GM12878 (cell line): ENCODE measurements at regions not wholly inside any gene's neighbourhood (a gene's known extent, or its start where the extent isn't known, plus 50 kb on each side); places are given as distances from the start of the nearest gene placed in this dataset.

Experiments
- ATAC-seq: fragments of 200-7000 bp; cut with Tn5 transposase; 3 replicates; pipeline ENCODE4 v1.9.1; 2020; ENCODE audit warnings: mild to moderate bottlenecking, moderate library complexity
- BruUV-seq: library from RNA; stranded (reverse); fragments of 400-500 nt; replicated peaks from 2 replicates; lab custom pipeline; 2021; lab: Mats Ljungman, UMichigan
- CTCF ChIA-PET: fragments of 300-600 bp; sonication (Branson Sonifier 250); formaldehyde crosslinking; extraction: SDS; loops from one replicate; lab custom pipeline; 2021; ENCODE audit warnings: inconsistent platforms; lab: Yijun Ruan, JAX
- POLR2A ChIA-PET: fragments of 350-600 bp; formaldehyde crosslinking; extraction: SDS; loops from one replicate; lab custom pipeline; 2021; ENCODE audit warnings: inconsistent platforms; lab: Charles Lee
- RAD21 ChIA-PET: fragments of 300-600 bp; sonication (Branson Sonifier 250); formaldehyde crosslinking; loops from one replicate; lab custom pipeline; 2023; ENCODE audit warnings: antibody characterized with exemption; ENCODE audit not compliant: unreplicated experiment; lab: Charles Lee
- SMC1A ChIA-PET: fragments of 300-600 bp; sonication (Branson Sonifier 250); formaldehyde crosslinking; loops from one replicate; lab custom pipeline; 2023; ENCODE audit not compliant: unreplicated experiment, uncharacterized antibody; lab: Charles Lee
- DNase-seq: peaks from one replicate; pipeline ENCODE4 v3.0.0-alpha.2; 2011; ENCODE audit warnings: low read depth, low spot score
- FAIRE-seq: peaks from 3 replicates; lab custom pipeline; 2011; peaks lifted over from hg19 to GRCh38; lab: Jason Lieb, UNC
- H2AFZ ChIP-seq: 2 replicates; pipeline ENCODE4 v1.6.0; 2011; ENCODE audit warnings: low read depth, low read length, control low read depth; ENCODE audit not compliant: control insufficient read depth
- H3K27ac ChIP-seq: 2 replicates; pipeline ENCODE4 v1.5.1; 2011; ENCODE audit warnings: control low read depth; ENCODE audit not compliant: control insufficient read depth, insufficient read depth
- H3K27me3 ChIP-seq, 2 experiments: replicated peaks in 1 of 2; 2 replicates each; pipeline versions ENCODE4 v1.6.0 to v1.6.1; 2011; ENCODE audit warnings: low read length in 1 of 2; ENCODE audit not compliant: control insufficient read depth in 2 of 2, insufficient read depth in 2 of 2
- H3K36me3 ChIP-seq, 2 experiments: 2 replicates each; pipeline ENCODE4 v1.5.1; 2011; ENCODE audit warnings: low read length in 1 of 2; ENCODE audit not compliant: control insufficient read depth in 2 of 2, insufficient read depth in 2 of 2
- H3K4me1 ChIP-seq: 2 replicates; pipeline ENCODE4 v1.6.1; 2011; ENCODE audit warnings: mild to moderate bottlenecking, low read length, moderate library complexity, mixed read lengths; ENCODE audit not compliant: control insufficient read depth, insufficient read depth
- H3K4me2 ChIP-seq: 2 replicates; pipeline ENCODE4 v1.6.0; 2011; ENCODE audit warnings: control low read depth; ENCODE audit not compliant: control insufficient read depth, insufficient read depth
- H3K4me3 ChIP-seq: fragments of 200-600 bp; sonication (generic); 2 replicates; pipeline ENCODE4 v1.5.1; 2016
- H3K79me2 ChIP-seq: 2 replicates; pipeline ENCODE4 v1.6.0; 2011; ENCODE audit warnings: low read length; ENCODE audit not compliant: control insufficient read depth, insufficient read depth
- H3K9ac ChIP-seq: 2 replicates; pipeline ENCODE4 v1.8.0; 2011; ENCODE audit warnings: low read length, control low read depth, mixed read lengths; ENCODE audit not compliant: control insufficient read depth, insufficient read depth
- H3K9me3 ChIP-seq: replicated peaks from 3 replicates; pipeline ENCODE4 v1.5.1; 2011; ENCODE audit warnings: mild to moderate bottlenecking, low read length; ENCODE audit not compliant: control insufficient read depth, insufficient read depth
- H4K20me1 ChIP-seq: 2 replicates; pipeline ENCODE4 v1.6.0; 2011; ENCODE audit not compliant: control insufficient read depth, insufficient read depth
- CBX3 ChIP-seq: fragments of 200-600 bp; sonication (generic); IDR thresholded peaks from 2 replicates; pipeline ENCODE4 v1.6.1; 2016; ENCODE audit warnings: low read depth, borderline replicate concordance
- CHD2 ChIP-seq: IDR thresholded peaks from 2 replicates; pipeline ENCODE4 v1.6.1; 2011; ENCODE audit warnings: low read depth, low read length, improper control_type of control experiment, borderline replicate concordance
- DPF2 ChIP-seq: fragments of 450-650 bp; IDR thresholded peaks from 2 replicates; pipeline ENCODE4 v1.6.1; 2017; ENCODE audit warnings: mild to moderate bottlenecking
- HSF1 ChIP-seq: fragments of 150-350 bp; IDR thresholded peaks from 2 replicates; pipeline ENCODE4 v1.6.1; 2014; ENCODE audit warnings: mild to moderate bottlenecking, low read depth, low read length
- NFYB ChIP-seq: IDR thresholded peaks from 2 replicates; pipeline ENCODE4 v1.6.1; 2011; ENCODE audit warnings: low read depth, mild to moderate bottlenecking, low read length, improper control_type of control experiment, moderate library complexity; ENCODE audit not compliant: insufficient read depth
- SREBF2 ChIP-seq: IDR thresholded peaks from 2 replicates; pipeline ENCODE4 v1.6.1; 2012; ENCODE audit warnings: mild to moderate bottlenecking, low read length
- WRNIP1 ChIP-seq: IDR thresholded peaks from 2 replicates; pipeline ENCODE4 v1.6.1; 2011; ENCODE audit warnings: low read depth, low read length, improper control_type of control experiment, borderline replicate concordance
- in situ Hi-C: fragments of 300-500 bp; cut with MboI; formaldehyde crosslinking; loops from 9 replicates; pipeline ENCODE4 v1.14.3; 2018; ENCODE audit warnings: mixed read lengths
- intact Hi-C: fragments of 100-400 bp; cut with micrococcal nuclease; formaldehyde crosslinking; loops from one replicate; pipeline ENCODE4 v1.14.2; 2022; ENCODE audit not compliant: unreplicated experiment
- TF ChIP-seq, protein P1 (sequence below): fragments of 450-650 bp; IDR thresholded peaks from 2 replicates; pipeline ENCODE4 v1.6.1; 2016; ENCODE audit warnings: mild to moderate bottlenecking
- TF ChIP-seq, protein P2 (sequence below): fragments of 450-650 bp; IDR thresholded peaks from 2 replicates; pipeline ENCODE4 v1.6.1; 2017; ENCODE audit warnings: borderline replicate concordance

DNA sequence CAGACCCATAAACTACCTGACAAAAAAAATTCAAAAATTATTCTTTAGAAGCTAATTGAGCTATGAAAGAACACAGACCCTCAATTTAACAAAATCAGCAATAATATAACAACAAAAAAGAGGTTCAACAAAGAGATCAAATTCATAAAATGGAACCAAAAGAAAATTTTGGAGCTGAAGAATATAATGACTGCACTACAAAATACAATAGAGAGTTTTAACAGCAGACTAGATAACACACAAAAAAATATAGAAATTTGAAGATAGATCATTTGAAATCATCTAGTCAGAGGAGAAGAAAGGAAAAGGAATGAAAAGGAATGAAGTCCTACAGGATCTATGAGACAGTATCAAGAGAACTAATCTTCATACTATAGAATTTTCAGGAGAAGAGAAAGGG, 422.1 kb downstream of the PAX1 start:
- DNase-seq (no peak), ATAC-seq (no peak), FAIRE-seq (no peak)
- Histone ChIP-seq H3K9ac (no peak overlapping the region), H3K4me3 (no peak overlapping the region), H3K4me1 (no peaks in the 10 kb centered on the region), H3K36me3 (no peaks in the 10 kb centered on the region), H2AFZ (no peak overlapping the region), H4K20me1 (no peaks in the 10 kb centered on the region), H3K4me2 (no peak overlapping the region), H3K27me3 (no peaks in the 10 kb centered on the region), H3K27ac (no peak overlapping the region), H3K9me3 (peaks cover 5% of the 10 kb centered on the region; the same call in 1 of the 3 replicates), H3K79me2 (no peaks in the 10 kb centered on the region)
- no TSS peak for BruUV-seq
- no peak for TF ChIP-seq DPF2
- TF ChIP-seq SREBF2, result no peak
- TF ChIP-seq NFYB, result no peak
- TF ChIP-seq, protein P1, sequence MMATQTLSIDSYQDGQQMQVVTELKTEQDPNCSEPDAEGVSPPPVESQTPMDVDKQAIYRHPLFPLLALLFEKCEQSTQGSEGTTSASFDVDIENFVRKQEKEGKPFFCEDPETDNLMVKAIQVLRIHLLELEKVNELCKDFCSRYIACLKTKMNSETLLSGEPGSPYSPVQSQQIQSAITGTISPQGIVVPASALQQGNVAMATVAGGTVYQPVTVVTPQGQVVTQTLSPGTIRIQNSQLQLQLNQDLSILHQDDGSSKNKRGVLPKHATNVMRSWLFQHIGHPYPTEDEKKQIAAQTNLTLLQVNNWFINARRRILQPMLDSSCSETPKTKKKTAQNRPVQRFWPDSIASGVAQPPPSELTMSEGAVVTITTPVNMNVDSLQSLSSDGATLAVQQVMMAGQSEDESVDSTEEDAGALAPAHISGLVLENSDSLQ, result no peak
- TF ChIP-seq CBX3, result no peak
- no peak for TF ChIP-seq CHD2
- no peak for TF ChIP-seq HSF1
- TF ChIP-seq, protein P2, sequence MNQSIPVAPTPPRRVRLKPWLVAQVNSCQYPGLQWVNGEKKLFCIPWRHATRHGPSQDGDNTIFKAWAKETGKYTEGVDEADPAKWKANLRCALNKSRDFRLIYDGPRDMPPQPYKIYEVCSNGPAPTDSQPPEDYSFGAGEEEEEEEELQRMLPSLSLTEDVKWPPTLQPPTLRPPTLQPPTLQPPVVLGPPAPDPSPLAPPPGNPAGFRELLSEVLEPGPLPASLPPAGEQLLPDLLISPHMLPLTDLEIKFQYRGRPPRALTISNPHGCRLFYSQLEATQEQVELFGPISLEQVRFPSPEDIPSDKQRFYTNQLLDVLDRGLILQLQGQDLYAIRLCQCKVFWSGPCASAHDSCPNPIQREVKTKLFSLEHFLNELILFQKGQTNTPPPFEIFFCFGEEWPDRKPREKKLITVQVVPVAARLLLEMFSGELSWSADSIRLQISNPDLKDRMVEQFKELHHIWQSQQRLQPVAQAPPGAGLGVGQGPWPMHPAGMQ, result no peak
- no peak for TF ChIP-seq WRNIP1
- ChIA-PET SMC1A (interaction anchor here (0.6 kb wide), 1 partner anchor 247 kb away, joined by 3 read pairs; no protein-coding TSS in a partner anchor), RAD21 (no interaction called here), CTCF (interaction anchor here (0.6 to 1.0 kb wide), 2 partner anchors 37 to 52 kb away, joined by 3 read pairs; no protein-coding TSS in a partner anchor), POLR2A (no interaction called here)
- in situ Hi-C loops, result no loop called here
- intact Hi-C loops, result no loop called here
